ENCODE measurements at regions not wholly inside any gene's neighbourhood (a gene's known extent, or its start where the extent isn't known, plus 50 kb on each side); places are given as distances from the start of the nearest gene placed in this dataset.

DNA sequence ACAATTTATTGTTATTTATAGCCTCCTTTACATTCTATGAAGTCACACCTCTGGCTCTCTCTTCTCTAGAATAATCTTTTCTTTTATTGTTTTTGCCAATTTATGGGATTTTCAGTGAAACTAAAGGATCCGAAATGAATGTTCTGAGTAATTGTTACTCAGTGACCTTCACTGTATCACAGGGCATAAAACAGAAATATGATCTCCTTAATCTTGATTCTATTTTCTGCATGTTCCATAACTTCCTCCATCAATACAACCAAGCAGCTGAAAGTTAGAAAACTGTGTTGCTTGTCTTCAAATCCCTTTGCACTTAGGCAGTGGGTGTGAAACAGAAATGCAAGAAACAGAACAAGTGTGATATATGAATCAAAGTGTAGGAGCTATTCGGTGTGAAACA is 57.4 kb upstream of the FERD3L start:
- no peak overlapping the region for H4K8ac ChIP-seq (ENCODE audit: extremely low read depth, insufficient read depth, low read length)
- ChIA-PET POLR2A (ENCODE audit: partially characterized antibody) (no interaction called here), CTCF (ENCODE audit: partially characterized antibody) (no interaction called here)
- no peaks in the 10 kb centered on the region for H3K79me1 ChIP-seq (ENCODE audit: low read depth, low read length)
- no peak overlapping the region for H2AFZ ChIP-seq (ENCODE audit: low read length)
- H2AK5ac ChIP-seq (ENCODE audit: low read depth, low read length), result no peak overlapping the region
- no peak overlapping the region for H3K14ac ChIP-seq (ENCODE audit: insufficient read length)
- H2BK20ac ChIP-seq (ENCODE audit: low read length), result no peak overlapping the region
- no peak for DNase-seq (ENCODE audit: low read depth in 1 of 2, low spot score in 2 of 2)
- H2BK15ac ChIP-seq (ENCODE audit: low read length), result no peak overlapping the region
- H2BK12ac ChIP-seq (ENCODE audit: low read depth, low read length), result no peak overlapping the region
- no peak overlapping the region for H3K23ac ChIP-seq (ENCODE audit: insufficient read length)
- no peak overlapping the region for H4K5ac ChIP-seq (ENCODE audit: insufficient read length, low read depth, low read length)
- TF ChIP-seq POU5F1 (IDR thresholded peaks at IDR 0.05; ENCODE audit: low read depth, low read length), result no peak
- TF ChIP-seq NRF1 (IDR thresholded peaks at IDR 0.05; ENCODE audit: low read depth, low read length), result no peak
- TF ChIP-seq SIN3A (conservative IDR thresholded peaks at IDR 0.05 in 1 of 2, IDR thresholded peaks at IDR 0.05 in 1 of 2; ENCODE audit: low read depth in 1 of 2, low read length in 2 of 2), result no peak
- TF ChIP-seq BRCA1 (IDR thresholded peaks at IDR 0.05; ENCODE audit: low read depth, low read length), result no peak
- no peak for TF ChIP-seq KDM5A (IDR thresholded peaks at IDR 0.05; ENCODE audit: low read length)
- TF ChIP-seq EZH2 (IDR thresholded peaks at IDR 0.05; ENCODE audit: low read depth, low read length, severe bottlenecking), result no peak
- TF ChIP-seq SIX5 (IDR thresholded peaks at IDR 0.05; ENCODE audit: low read depth, low read length), result no peak
- no peak for TF ChIP-seq YY1 (IDR thresholded peaks at IDR 0.05; ENCODE audit: low read depth, low read length)
- TF ChIP-seq TAF1 (IDR thresholded peaks at IDR 0.05; ENCODE audit: low read depth, low read length), result no peak
- TF ChIP-seq RBBP5 (IDR thresholded peaks at IDR 0.05; ENCODE audit: borderline replicate concordance, low read depth, low read length), result no peak
- TF ChIP-seq, protein P1, sequence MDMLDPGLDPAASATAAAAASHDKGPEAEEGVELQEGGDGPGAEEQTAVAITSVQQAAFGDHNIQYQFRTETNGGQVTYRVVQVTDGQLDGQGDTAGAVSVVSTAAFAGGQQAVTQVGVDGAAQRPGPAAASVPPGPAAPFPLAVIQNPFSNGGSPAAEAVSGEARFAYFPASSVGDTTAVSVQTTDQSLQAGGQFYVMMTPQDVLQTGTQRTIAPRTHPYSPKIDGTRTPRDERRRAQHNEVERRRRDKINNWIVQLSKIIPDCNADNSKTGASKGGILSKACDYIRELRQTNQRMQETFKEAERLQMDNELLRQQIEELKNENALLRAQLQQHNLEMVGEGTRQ (IDR thresholded peaks at IDR 0.05; ENCODE audit: low read length), result no peak
- TF ChIP-seq BACH1 (IDR thresholded peaks at IDR 0.05; ENCODE audit: low read length), result no peak
- H3K56ac ChIP-seq (replicated peaks; ENCODE audit: insufficient read length, low read depth, low read length), result no peak overlapping the region
- FAIRE-seq, result no peak
- H3K9ac ChIP-seq (replicated peaks in 1 of 4; ENCODE audit: extremely low read depth in 1 of 4, low read depth in 3 of 4, low read length in 3 of 4), result no peak overlapping the region
- H4K20me1 ChIP-seq (replicated peaks in 1 of 2; ENCODE audit: control insufficient read depth in 1 of 2, insufficient read depth in 2 of 2, low read length in 2 of 2), result no peaks in the 10 kb centered on the region
- no peak overlapping the region for H2BK5ac ChIP-seq (ENCODE audit: low read depth, low read length)
- H3K9me3 ChIP-seq (ENCODE audit: insufficient read depth in 2 of 2, low read depth in 1 of 2, low read length in 1 of 2), result no peaks in the 10 kb centered on the region
- H3K4me3 ChIP-seq (ENCODE audit: extremely low read depth in 1 of 4, insufficient read depth in 2 of 4, low read depth in 3 of 4, low read length in 4 of 4), result no peak overlapping the region
- 85% methylated on average over 2 of the region's 2 CpGs; no CpG with 5 or more reads in 1 of the 2 experiments for WGBS, 2 experiments (ENCODE audit: extremely low coverage in 1 of 2, insufficient coverage in 1 of 2, insufficient read length in 1 of 2, insufficient replicate concordance in 2 of 2, low coverage in 1 of 2, low lambda C conversion rate in 2 of 2, missing lambda C conversion rate in 1 of 2)
- no peaks in the 10 kb centered on the region for H3K4me1 ChIP-seq (replicated peaks in 1 of 4; ENCODE audit: control insufficient read depth in 3 of 4, insufficient read depth in 4 of 4, low read length in 3 of 4)
- H3K23me2 ChIP-seq (ENCODE audit: low read depth, low read length), result no peaks in the 10 kb centered on the region
- no peak overlapping the region for H3K4me2 ChIP-seq (ENCODE audit: insufficient read depth in 1 of 2, low read depth in 2 of 2, low read length in 2 of 2)
- no peaks in the 10 kb centered on the region for H3K27me3 ChIP-seq (replicated peaks in 1 of 4; ENCODE audit: control insufficient read depth in 3 of 4, extremely low read depth in 1 of 4, insufficient read depth in 3 of 4, low read length in 3 of 4)
- H3K27ac ChIP-seq (ENCODE audit: low read depth, low read length), result no peak overlapping the region
- no peak overlapping the region for H3K4ac ChIP-seq (replicated peaks; ENCODE audit: insufficient read length, low read depth, low read length)
- H3K79me2 ChIP-seq (ENCODE audit: control insufficient read depth in 1 of 2, insufficient read depth in 2 of 2, low read length in 2 of 2), result no peaks in the 10 kb centered on the region
- no peak overlapping the region for H2BK120ac ChIP-seq (replicated peaks; ENCODE audit: low read depth, low read length)
- H3K36me3 ChIP-seq (ENCODE audit: control insufficient read depth in 2 of 4, insufficient read depth in 4 of 4, low read length in 3 of 4), result no peaks in the 10 kb centered on the region
- H4K91ac ChIP-seq (replicated peaks; ENCODE audit: insufficient read length, low read length), result no peak overlapping the region
- no peak overlapping the region for H3K18ac ChIP-seq (ENCODE audit: extremely low read depth, low read length)

All from H1 (cell line).